C4-2B (cell line): ENCODE measurements at regions not wholly inside any gene's neighbourhood (a gene's known extent, or its start where the extent isn't known, plus 50 kb on each side); places are given as distances from the start of the nearest gene placed in this dataset.

ENCODE experiments used
- ZFX ChIP-seq: fragments of 450-650 bp; IDR thresholded peaks from 2 replicates; pipeline ENCODE4 v1.6.1; 2017
- TF ChIP-seq, protein P1 (sequence below): fragments of 450-650 bp; conservative IDR thresholded peaks from 2 replicates; pipeline ENCODE4 v1.5.1; 2017; ENCODE audit warnings: mild to moderate bottlenecking

DNA sequence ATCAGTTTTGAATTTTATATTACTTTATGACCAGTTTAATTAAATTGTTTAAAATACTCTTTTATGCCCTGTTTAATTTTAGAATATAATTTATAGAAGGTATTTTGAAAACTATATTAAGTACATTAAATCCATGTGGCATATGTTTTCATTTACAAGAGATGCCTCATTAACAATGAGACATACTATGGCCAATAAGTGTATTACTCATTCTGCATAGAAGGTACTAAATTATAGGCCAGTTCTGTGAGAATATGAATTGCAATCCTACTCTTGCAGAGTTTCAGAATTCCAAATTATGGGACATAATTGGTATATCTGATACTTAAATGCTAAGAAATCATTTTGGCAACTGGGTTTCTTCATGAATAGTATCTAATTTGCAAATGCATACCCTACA lies 951.1 kb downstream of the FAT4 start:
- TF ChIP-seq, protein P1, sequence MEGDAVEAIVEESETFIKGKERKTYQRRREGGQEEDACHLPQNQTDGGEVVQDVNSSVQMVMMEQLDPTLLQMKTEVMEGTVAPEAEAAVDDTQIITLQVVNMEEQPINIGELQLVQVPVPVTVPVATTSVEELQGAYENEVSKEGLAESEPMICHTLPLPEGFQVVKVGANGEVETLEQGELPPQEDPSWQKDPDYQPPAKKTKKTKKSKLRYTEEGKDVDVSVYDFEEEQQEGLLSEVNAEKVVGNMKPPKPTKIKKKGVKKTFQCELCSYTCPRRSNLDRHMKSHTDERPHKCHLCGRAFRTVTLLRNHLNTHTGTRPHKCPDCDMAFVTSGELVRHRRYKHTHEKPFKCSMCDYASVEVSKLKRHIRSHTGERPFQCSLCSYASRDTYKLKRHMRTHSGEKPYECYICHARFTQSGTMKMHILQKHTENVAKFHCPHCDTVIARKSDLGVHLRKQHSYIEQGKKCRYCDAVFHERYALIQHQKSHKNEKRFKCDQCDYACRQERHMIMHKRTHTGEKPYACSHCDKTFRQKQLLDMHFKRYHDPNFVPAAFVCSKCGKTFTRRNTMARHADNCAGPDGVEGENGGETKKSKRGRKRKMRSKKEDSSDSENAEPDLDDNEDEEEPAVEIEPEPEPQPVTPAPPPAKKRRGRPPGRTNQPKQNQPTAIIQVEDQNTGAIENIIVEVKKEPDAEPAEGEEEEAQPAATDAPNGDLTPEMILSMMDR, result no peak
- TF ChIP-seq ZFX, result no peak
